ENCODE measurements at regions not wholly inside any gene's neighbourhood (a gene's known extent, or its start where the extent isn't known, plus 50 kb on each side); places are given as distances from the start of the nearest gene placed in this dataset.

DNA sequence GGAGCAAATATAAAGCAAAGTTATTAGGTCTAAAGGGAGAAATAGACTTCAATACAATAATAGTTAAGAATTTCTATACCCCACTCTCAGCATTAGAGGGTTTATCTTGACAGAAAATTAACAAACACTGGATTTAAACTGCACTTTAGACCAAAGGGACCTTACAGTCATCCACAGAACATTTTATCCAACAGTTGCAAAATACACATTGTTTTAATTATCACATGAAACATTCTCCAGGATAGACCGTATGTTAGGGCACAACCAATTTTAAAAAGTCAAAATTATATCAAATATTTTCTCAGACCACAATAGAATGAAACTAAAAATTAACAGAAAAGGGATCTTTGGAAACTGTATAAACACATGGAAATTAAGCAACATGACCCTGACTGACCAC, 384.5 kb upstream of the C1orf87 start (continued):
- TF ChIP-seq PPARA (CRISPR knock-in tag; IDR thresholded peaks at IDR 0.05; ENCODE audit: borderline replicate concordance) (no peak), TCF4 (CRISPR knock-in tag; IDR thresholded peaks at IDR 0.05; ENCODE audit: borderline replicate concordance) (no peak)

DNA sequence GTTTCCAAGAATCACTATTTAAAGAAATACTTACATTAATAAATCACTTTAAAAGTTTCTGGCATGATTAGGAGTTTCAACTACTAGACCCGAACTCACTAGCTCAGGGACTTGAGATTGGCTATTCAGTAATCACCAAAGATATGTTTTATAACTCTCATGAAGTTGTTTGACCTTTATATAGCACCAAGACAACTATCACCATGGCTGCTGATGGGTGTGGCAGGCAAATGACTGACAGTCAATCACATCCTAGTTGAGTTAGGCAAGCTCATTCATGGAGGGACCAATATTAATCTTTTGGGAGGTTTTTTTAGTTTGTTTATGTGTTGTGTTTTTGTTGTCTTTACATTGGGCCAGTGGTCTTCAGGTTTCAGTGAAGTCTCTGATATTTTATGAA, 376.3 kb upstream of the C1orf87 start:
- TF ChIP-seq ZNF8 (CRISPR knock-in tag; IDR thresholded peaks at IDR 0.05) (no peak), ZFP3 (CRISPR knock-in tag; IDR thresholded peaks at IDR 0.05) (no peak), ZFP30 (CRISPR knock-in tag; IDR thresholded peaks at IDR 0.05) (no peak), ARNTL (CRISPR knock-in tag; IDR thresholded peaks at IDR 0.05; ENCODE audit: borderline replicate concordance, low read depth) (no peak), TOX (CRISPR knock-in tag; IDR thresholded peaks at IDR 0.05; ENCODE audit: borderline replicate concordance) (no peak), ZC3H10 (CRISPR knock-in tag; IDR thresholded peaks at IDR 0.05) (no peak), ZNF70 (CRISPR knock-in tag; IDR thresholded peaks at IDR 0.05) (no peak), CSDC2 (CRISPR knock-in tag; IDR thresholded peaks at IDR 0.05) (no peak), BACH2 (CRISPR knock-in tag; IDR thresholded peaks at IDR 0.05; ENCODE audit: borderline replicate concordance) (no peak), ESRRG (CRISPR knock-in tag; IDR thresholded peaks at IDR 0.05) (no peak), OSR1 (CRISPR knock-in tag; IDR thresholded peaks at IDR 0.05) (no peak), ZNF565 (CRISPR knock-in tag; conservative IDR thresholded peaks at IDR 0.05; ENCODE audit: low read depth) (no peak), RARB (CRISPR knock-in tag; IDR thresholded peaks at IDR 0.05) (no peak), TCF4 (CRISPR knock-in tag; IDR thresholded peaks at IDR 0.05; ENCODE audit: borderline replicate concordance) (no peak), GLIS3 (CRISPR knock-in tag; IDR thresholded peaks at IDR 0.05) (no peak), PPARA (CRISPR knock-in tag; IDR thresholded peaks at IDR 0.05; ENCODE audit: borderline replicate concordance) (no peak)
- TF ChIP-seq, protein P1, sequence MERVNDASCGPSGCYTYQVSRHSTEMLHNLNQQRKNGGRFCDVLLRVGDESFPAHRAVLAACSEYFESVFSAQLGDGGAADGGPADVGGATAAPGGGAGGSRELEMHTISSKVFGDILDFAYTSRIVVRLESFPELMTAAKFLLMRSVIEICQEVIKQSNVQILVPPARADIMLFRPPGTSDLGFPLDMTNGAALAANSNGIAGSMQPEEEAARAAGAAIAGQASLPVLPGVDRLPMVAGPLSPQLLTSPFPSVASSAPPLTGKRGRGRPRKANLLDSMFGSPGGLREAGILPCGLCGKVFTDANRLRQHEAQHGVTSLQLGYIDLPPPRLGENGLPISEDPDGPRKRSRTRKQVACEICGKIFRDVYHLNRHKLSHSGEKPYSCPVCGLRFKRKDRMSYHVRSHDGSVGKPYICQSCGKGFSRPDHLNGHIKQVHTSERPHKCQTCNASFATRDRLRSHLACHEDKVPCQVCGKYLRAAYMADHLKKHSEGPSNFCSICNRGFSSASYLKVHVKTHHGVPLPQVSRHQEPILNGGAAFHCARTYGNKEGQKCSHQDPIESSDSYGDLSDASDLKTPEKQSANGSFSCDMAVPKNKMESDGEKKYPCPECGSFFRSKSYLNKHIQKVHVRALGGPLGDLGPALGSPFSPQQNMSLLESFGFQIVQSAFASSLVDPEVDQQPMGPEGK (CRISPR knock-in tag; IDR thresholded peaks at IDR 0.05; ENCODE audit: borderline replicate concordance), result no peak
- TF ChIP-seq, protein P2, sequence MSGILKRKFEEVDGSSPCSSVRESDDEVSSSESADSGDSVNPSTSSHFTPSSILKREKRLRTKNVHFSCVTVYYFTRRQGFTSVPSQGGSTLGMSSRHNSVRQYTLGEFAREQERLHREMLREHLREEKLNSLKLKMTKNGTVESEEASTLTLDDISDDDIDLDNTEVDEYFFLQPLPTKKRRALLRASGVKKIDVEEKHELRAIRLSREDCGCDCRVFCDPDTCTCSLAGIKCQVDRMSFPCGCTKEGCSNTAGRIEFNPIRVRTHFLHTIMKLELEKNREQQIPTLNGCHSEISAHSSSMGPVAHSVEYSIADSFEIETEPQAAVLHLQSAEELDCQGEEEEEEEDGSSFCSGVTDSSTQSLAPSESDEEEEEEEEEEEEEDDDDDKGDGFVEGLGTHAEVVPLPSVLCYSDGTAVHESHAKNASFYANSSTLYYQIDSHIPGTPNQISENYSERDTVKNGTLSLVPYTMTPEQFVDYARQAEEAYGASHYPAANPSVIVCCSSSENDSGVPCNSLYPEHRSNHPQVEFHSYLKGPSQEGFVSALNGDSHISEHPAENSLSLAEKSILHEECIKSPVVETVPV (CRISPR knock-in tag; IDR thresholded peaks at IDR 0.05), result no peak
- TF ChIP-seq, protein P3, sequence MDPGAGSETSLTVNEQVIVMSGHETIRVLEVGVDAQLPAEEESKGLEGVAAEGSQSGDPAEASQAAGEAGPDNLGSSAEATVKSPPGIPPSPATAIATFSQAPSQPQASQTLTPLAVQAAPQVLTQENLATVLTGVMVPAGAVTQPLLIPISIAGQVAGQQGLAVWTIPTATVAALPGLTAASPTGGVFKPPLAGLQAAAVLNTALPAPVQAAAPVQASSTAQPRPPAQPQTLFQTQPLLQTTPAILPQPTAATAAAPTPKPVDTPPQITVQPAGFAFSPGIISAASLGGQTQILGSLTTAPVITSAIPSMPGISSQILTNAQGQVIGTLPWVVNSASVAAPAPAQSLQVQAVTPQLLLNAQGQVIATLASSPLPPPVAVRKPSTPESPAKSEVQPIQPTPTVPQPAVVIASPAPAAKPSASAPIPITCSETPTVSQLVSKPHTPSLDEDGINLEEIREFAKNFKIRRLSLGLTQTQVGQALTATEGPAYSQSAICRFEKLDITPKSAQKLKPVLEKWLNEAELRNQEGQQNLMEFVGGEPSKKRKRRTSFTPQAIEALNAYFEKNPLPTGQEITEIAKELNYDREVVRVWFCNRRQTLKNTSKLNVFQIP (CRISPR knock-in tag; IDR thresholded peaks at IDR 0.05; ENCODE audit: borderline replicate concordance, low read depth), result no peak
- TF ChIP-seq, protein P4, sequence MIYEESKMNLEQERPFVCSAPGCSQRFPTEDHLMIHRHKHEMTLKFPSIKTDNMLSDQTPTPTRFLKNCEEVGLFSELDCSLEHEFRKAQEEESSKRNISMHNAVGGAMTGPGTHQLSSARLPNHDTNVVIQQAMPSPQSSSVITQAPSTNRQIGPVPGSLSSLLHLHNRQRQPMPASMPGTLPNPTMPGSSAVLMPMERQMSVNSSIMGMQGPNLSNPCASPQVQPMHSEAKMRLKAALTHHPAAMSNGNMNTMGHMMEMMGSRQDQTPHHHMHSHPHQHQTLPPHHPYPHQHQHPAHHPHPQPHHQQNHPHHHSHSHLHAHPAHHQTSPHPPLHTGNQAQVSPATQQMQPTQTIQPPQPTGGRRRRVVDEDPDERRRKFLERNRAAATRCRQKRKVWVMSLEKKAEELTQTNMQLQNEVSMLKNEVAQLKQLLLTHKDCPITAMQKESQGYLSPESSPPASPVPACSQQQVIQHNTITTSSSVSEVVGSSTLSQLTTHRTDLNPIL (CRISPR knock-in tag; IDR thresholded peaks at IDR 0.05; ENCODE audit: low read depth), result no peak
- ATAC-seq, result no peak

DNA sequence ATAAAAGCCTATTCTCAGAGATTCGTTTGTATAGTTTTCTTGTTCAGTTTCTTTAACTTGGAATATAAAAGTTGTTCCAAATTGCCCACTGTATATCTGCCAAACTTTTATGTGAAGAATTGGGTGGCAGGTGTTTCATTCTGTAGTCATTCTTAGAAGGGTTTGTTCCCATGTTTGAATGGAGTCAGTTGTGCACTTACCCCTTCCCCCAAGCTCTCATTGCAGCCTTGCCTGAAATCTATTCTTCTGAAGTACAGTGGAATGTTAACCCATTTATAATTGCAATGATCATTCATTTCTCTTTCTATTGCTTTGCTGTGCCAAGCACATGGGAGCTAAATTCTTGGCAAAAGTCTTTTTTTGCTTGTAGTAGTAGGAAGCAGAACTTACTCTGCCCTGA, 375.3 kb upstream of the C1orf87 start:
- TF ChIP-seq ZNF565 (CRISPR knock-in tag; conservative IDR thresholded peaks at IDR 0.05; ENCODE audit: low read depth) (no peak), ZFP3 (CRISPR knock-in tag; IDR thresholded peaks at IDR 0.05) (no peak), ZNF8 (CRISPR knock-in tag; IDR thresholded peaks at IDR 0.05) (no peak), CSDC2 (CRISPR knock-in tag; IDR thresholded peaks at IDR 0.05) (no peak), RARB (CRISPR knock-in tag; IDR thresholded peaks at IDR 0.05) (no peak), BACH2 (CRISPR knock-in tag; IDR thresholded peaks at IDR 0.05; ENCODE audit: borderline replicate concordance) (no peak), SNAI2 (CRISPR knock-in tag; IDR thresholded peaks at IDR 0.05) (no peak), OSR1 (CRISPR knock-in tag; IDR thresholded peaks at IDR 0.05) (no peak), PPARA (CRISPR knock-in tag; IDR thresholded peaks at IDR 0.05; ENCODE audit: borderline replicate concordance) (no peak), ZC3H10 (CRISPR knock-in tag; IDR thresholded peaks at IDR 0.05) (no peak), ARNTL (CRISPR knock-in tag; IDR thresholded peaks at IDR 0.05; ENCODE audit: borderline replicate concordance, low read depth) (no peak), ISL1 (CRISPR knock-in tag; IDR thresholded peaks at IDR 0.05) (no peak), TCF4 (CRISPR knock-in tag; IDR thresholded peaks at IDR 0.05; ENCODE audit: borderline replicate concordance) (no peak), ZFP30 (CRISPR knock-in tag; IDR thresholded peaks at IDR 0.05) (no peak), ESRRG (CRISPR knock-in tag; IDR thresholded peaks at IDR 0.05) (no peak)
- TF ChIP-seq, protein P1 (CRISPR knock-in tag; IDR thresholded peaks at IDR 0.05; ENCODE audit: borderline replicate concordance), result no peak
- no peak for ATAC-seq
